ENCODE measurements at regions not wholly inside any gene's neighbourhood (a gene's known extent, or its start where the extent isn't known, plus 50 kb on each side); places are given as distances from the start of the nearest gene placed in this dataset.
A peak's percentile ranks its signal among the peaks of the same experiment; 100 is the strongest.

DNA sequence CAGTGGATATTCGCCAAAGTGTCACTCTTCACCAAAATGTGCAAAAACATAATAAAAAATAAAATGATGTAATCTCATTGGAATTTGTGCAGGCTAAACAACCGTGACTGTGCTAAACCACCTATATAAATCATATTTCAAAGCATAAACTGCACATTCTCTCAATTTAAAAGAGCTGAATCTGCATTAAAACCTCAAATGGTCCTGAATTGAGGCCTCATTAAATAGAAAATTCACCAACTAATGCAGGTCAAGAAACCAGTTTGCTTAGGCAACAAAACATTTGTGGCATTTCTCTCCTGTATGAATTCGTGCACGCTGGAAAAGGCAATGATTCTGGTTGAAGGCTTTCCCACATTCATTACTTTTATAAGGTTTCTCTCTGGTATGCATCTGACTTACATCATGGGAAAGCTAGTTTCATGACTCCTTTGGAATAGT is 80.1 kb upstream of the IFNG-AS1 start:
- TF ChIP-seq EP300 (IDR thresholded peaks at IDR 0.05; ENCODE audit: borderline replicate concordance in 1 of 2, low read depth in 1 of 2, low read length in 1 of 2) (peak in 1 of 2 experiments; percentile 46; a peak in 1 of 4 replicates), TAF1 (IDR thresholded peaks at IDR 0.05; ENCODE audit: borderline replicate concordance, low read depth, low read length) (no peak)
- TF ChIP-seq, protein P1, sequence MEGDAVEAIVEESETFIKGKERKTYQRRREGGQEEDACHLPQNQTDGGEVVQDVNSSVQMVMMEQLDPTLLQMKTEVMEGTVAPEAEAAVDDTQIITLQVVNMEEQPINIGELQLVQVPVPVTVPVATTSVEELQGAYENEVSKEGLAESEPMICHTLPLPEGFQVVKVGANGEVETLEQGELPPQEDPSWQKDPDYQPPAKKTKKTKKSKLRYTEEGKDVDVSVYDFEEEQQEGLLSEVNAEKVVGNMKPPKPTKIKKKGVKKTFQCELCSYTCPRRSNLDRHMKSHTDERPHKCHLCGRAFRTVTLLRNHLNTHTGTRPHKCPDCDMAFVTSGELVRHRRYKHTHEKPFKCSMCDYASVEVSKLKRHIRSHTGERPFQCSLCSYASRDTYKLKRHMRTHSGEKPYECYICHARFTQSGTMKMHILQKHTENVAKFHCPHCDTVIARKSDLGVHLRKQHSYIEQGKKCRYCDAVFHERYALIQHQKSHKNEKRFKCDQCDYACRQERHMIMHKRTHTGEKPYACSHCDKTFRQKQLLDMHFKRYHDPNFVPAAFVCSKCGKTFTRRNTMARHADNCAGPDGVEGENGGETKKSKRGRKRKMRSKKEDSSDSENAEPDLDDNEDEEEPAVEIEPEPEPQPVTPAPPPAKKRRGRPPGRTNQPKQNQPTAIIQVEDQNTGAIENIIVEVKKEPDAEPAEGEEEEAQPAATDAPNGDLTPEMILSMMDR (IDR thresholded peaks at IDR 0.05): no peak
- TF ChIP-seq, protein P2, sequence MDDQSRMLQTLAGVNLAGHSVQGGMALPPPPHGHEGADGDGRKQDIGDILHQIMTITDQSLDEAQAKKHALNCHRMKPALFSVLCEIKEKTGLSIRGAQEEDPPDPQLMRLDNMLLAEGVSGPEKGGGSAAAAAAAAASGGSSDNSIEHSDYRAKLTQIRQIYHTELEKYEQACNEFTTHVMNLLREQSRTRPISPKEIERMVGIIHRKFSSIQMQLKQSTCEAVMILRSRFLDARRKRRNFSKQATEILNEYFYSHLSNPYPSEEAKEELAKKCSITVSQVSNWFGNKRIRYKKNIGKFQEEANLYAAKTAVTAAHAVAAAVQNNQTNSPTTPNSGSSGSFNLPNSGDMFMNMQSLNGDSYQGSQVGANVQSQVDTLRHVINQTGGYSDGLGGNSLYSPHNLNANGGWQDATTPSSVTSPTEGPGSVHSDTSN (IDR thresholded peaks at IDR 0.05): peak; percentile 22; the same call in 1 of the 2 replicates

Data from SK-N-SH (cell line).